Ishikawa (cell line): ENCODE measurements at regions not wholly inside any gene's neighbourhood (a gene's known extent, or its start where the extent isn't known, plus 50 kb on each side); places are given as distances from the start of the nearest gene placed in this dataset.

Source experiments
- CEBPB ChIP-seq: IDR thresholded peaks from 2 replicates; pipeline ENCODE4 v1.6.1; 2012
- EP300 ChIP-seq: IDR thresholded peaks from 2 replicates; pipeline ENCODE4 v1.6.1; 2012; ENCODE audit warnings: borderline replicate concordance
- MAX ChIP-seq: IDR thresholded peaks from 2 replicates; pipeline ENCODE4 v1.6.1; 2012
- NFIC ChIP-seq: IDR thresholded peaks from 2 replicates; pipeline ENCODE4 v1.6.1; 2012
- TCF12 ChIP-seq: IDR thresholded peaks from 2 replicates; pipeline ENCODE4 v1.6.1; 2012; ENCODE audit warnings: low read depth
- USF1 ChIP-seq: IDR thresholded peaks from 2 replicates; pipeline ENCODE4 v1.6.1; 2012
- YY1 ChIP-seq: IDR thresholded peaks from 2 replicates; pipeline ENCODE4 v1.6.1; 2012; ENCODE audit warnings: low read depth
- ZBTB7A ChIP-seq: IDR thresholded peaks from 2 replicates; pipeline ENCODE4 v1.6.1; 2012; ENCODE audit warnings: low read depth
- TF ChIP-seq, protein P1 (sequence below): IDR thresholded peaks from 2 replicates; pipeline ENCODE4 v1.6.1; 2012; ENCODE audit warnings: low read depth, mild to moderate bottlenecking

- TF ChIP-seq TCF12 (no peak), ZBTB7A (no peak), EP300 (no peak), CEBPB (no peak), USF1 (no peak), NFIC (no peak), MAX (no peak), YY1 (no peak)
- TF ChIP-seq, protein P1, sequence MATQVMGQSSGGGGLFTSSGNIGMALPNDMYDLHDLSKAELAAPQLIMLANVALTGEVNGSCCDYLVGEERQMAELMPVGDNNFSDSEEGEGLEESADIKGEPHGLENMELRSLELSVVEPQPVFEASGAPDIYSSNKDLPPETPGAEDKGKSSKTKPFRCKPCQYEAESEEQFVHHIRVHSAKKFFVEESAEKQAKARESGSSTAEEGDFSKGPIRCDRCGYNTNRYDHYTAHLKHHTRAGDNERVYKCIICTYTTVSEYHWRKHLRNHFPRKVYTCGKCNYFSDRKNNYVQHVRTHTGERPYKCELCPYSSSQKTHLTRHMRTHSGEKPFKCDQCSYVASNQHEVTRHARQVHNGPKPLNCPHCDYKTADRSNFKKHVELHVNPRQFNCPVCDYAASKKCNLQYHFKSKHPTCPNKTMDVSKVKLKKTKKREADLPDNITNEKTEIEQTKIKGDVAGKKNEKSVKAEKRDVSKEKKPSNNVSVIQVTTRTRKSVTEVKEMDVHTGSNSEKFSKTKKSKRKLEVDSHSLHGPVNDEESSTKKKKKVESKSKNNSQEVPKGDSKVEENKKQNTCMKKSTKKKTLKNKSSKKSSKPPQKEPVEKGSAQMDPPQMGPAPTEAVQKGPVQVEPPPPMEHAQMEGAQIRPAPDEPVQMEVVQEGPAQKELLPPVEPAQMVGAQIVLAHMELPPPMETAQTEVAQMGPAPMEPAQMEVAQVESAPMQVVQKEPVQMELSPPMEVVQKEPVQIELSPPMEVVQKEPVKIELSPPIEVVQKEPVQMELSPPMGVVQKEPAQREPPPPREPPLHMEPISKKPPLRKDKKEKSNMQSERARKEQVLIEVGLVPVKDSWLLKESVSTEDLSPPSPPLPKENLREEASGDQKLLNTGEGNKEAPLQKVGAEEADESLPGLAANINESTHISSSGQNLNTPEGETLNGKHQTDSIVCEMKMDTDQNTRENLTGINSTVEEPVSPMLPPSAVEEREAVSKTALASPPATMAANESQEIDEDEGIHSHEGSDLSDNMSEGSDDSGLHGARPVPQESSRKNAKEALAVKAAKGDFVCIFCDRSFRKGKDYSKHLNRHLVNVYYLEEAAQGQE, result no peak
Observed at GRCh38 chr2:58476556-58476955, 235.4 kb upstream of the FANCL start.
